SK-N-DZ (cell line): ENCODE measurements at regions not wholly inside any gene's neighbourhood (a gene's known extent, or its start where the extent isn't known, plus 50 kb on each side); places are given as distances from the start of the nearest gene placed in this dataset.
"Not testable (repeated sequence)": the region's sequence is repeated elsewhere in the genome, so short reads cannot be mapped to it uniquely, and the experiment has no call there.

ENCODE experiments used
- DNase-seq: peaks from one replicate; pipeline ENCODE4 v3.0.0-alpha.2; 2015; ENCODE audit warnings: low spot score

GRCh38 chr17:71511266-71511995 lies 609.4 kb upstream of the SOX9 start:
- no peak for DNase-seq

- not testable (repeated sequence) for DNase-seq
Observed at GRCh38 chr17:71513725-71514124, 607.1 kb upstream of the SOX9 start.

GRCh38 chr17:71516149-71516548 lies 604.7 kb upstream of the SOX9 start:
- DNase-seq: peak; percentile 52

GRCh38 chr17:71519285-71519684 lies 601.5 kb upstream of the SOX9 start:
- DNase-seq: no peak

GRCh38 chr17:71521724-71522123 lies 599.1 kb upstream of the SOX9 start:
- no peak for DNase-seq

GRCh38 chr17:71522383-71522782 lies 598.4 kb upstream of the SOX9 start:
- no peak for DNase-seq

GRCh38 chr17:71527311-71527710 lies 593.5 kb upstream of the SOX9 start:
- DNase-seq: no peak

- DNase-seq: no peak
Observed at GRCh38 chr17:71528210-71528609, 592.6 kb upstream of the SOX9 start.

- DNase-seq: no peak
Observed at GRCh38 chr17:71530248-71530647, 590.6 kb upstream of the SOX9 start.

- no peak for DNase-seq
Observed at GRCh38 chr17:71535321-71535720, 585.5 kb upstream of the SOX9 start.

GRCh38 chr17:71546419-71546818 lies 574.4 kb upstream of the SOX9 start:
- DNase-seq: no peak

GRCh38 chr17:71547904-71548303 lies 572.9 kb upstream of the SOX9 start:
- no peak for DNase-seq

GRCh38 chr17:71548540-71549190 lies 572.2 kb upstream of the SOX9 start:
- DNase-seq: no peak

- DNase-seq: no peak
Observed at GRCh38 chr17:71550675-71551074, 570.1 kb upstream of the SOX9 start.

- DNase-seq: no peak
Observed at GRCh38 chr17:71553381-71553780, 567.4 kb upstream of the SOX9 start.

GRCh38 chr17:71558901-71559300 lies 561.9 kb upstream of the SOX9 start:
- no peak for DNase-seq

- no peak for DNase-seq
Observed at GRCh38 chr17:71572343-71572742, 548.5 kb upstream of the SOX9 start.

GRCh38 chr17:71578446-71578845 lies 542.4 kb upstream of the SOX9 start:
- no peak for DNase-seq

GRCh38 chr17:71580220-71580619 lies 540.6 kb upstream of the SOX9 start:
- no peak for DNase-seq

- DNase-seq: no peak
Observed at GRCh38 chr17:71585540-71585939, 535.3 kb upstream of the SOX9 start.

GRCh38 chr17:71592431-71592830 lies 528.4 kb upstream of the SOX9 start:
- DNase-seq: no peak

- DNase-seq: no peak
Observed at GRCh38 chr17:71593078-71593477, 527.7 kb upstream of the SOX9 start.

GRCh38 chr17:71599583-71599982 lies 521.2 kb upstream of the SOX9 start:
- not testable (repeated sequence) for DNase-seq
